GM18861 (cell line): ENCODE measurements at regions not wholly inside any gene's neighbourhood (a gene's known extent, or its start where the extent isn't known, plus 50 kb on each side); places are given as distances from the start of the nearest gene placed in this dataset.
"Not testable (repeated sequence)": the region's sequence is repeated elsewhere in the genome, so short reads cannot be mapped to it uniquely, and the experiment has no call there.

Source experiments
- ATAC-seq: cut with Tn5 transposase; IDR thresholded peaks from one replicate; pipeline ENCODE4 v1.9.1; 2021; ENCODE audit not compliant: unreplicated experiment

DNA sequence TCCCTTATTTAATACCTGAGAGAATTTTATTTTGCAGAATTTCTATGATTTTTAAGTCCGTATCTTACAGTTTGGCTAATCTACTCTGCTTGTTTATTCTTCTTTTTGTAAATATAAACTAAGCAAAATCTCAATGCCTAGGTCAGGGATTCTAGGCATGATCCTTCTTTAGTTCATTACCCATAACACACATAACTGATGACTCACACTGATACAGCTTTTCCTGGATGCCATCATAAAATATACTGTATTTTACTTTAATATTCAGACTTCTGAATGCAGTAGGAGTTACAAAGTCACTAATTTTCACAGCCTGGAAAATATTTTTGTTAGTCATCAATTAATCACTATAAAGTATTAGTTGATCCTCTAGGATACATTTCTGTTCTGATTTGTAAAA, 898.2 kb upstream of the RAG2 start:
- ATAC-seq: no peak

DNA sequence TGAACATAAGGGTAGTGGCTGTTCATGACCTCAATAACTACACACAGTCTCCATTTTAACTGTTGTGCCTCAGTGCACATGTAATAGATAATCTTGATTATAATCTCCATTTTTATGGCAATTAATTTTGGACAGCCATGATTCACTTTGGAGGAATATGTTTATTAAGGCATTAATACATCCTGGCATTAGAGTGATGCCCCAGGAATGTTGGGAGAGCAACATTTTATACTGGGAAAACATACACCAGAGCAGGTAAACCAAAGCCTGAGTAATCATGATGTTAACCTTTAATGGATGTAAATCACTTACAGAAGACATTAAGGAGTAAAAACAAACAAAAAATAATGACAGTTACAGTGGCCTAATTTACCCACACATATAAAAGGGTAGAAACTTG, 886.3 kb upstream of the RAG2 start:
- no peak for ATAC-seq

DNA sequence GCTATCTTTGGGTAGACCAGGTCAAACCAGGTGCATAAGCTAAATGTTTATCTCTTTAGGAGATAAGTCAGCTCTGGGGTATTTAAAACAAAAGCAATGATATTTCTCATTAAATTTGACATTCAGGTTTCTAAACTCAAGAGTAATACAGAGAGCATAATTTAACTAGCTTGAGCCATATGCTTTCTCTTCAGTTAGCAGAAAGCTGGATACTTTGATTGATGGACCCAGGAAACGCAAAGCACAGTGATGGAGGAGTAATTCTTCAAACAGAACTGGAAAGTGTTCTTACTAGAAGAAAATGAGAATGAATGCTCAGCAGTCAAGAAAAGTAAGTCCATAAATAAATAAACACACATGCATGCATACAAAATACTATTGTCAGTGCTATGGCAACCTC, 885.7 kb upstream of the RAG2 start:
- ATAC-seq: no peak

DNA sequence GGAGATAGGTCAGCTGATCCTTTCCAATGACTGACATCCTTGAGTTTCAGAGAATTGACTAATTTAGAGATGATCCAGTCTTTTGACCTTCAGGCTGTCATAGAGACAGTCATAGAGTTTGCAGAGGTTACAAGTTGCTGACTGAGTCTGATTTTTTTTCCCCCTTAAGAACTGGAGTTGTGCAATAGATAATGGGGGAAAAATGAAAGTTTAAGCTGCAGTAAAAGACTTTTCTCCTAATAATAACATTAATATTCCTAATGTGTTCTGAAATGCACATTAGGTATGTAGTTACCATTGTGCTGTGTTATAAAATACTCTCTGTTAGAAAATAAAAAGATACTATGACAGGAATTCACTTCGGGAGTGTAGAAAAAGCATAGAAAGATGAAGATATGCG, 876.9 kb upstream of the RAG2 start:
- no peak for ATAC-seq

DNA sequence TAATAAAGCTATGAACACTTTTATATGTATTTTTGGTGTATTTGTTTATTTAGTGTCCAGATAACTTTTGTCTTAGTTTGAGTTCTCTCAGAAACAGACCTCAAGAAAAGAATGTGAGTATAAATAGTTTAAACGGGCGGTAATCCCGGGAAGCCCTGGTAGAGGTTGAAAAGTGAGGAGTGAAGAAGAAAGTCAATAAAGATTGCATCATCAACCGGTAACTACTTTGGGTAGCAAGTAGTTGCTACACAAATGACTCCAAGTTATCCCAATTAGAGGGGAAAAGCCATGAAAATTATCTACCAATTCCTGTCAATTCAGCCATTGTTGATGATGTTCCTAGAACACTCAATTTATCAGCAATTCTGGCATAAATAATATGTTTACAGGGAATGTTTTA, 870.3 kb upstream of the RAG2 start:
- ATAC-seq: no peak

DNA sequence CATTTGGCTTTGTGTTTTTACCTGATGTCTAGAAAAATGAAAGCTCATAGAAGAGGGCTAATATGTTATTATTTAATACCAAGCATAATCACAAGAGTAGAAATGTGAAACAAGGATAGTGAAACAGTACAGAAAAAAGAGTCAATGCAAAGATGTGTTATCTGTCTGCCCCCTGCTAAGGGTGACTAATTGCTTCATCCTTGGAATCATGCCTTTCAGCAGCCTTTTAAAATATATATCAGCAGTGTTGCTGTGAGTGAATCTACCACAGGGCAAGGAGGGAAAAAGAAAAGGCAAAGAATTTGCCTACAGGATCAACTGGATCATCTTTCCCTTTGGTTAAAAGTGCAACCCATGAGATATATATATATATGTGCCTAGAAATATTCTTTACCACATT, 867.2 kb upstream of the RAG2 start:
- no peak for ATAC-seq

DNA sequence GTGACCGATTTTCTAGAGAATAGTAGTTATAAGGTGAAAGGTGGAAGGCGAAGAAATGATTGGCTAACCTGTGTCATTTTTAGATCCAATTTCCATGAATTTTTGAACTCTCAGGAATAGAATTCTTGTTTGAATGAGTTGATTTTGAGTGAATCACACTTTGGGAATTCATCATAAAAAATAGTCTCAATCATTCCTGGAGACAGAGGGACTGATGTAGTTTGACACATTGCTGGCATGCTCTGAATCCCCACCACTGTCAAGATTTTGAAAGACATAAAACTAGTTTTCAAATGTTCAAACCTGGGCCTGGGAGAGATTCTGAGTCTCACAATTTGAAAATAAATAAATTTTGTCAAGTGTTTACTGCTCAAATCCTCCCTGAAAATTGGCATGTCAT, 861.4 kb upstream of the RAG2 start:
- ATAC-seq: no peak

DNA sequence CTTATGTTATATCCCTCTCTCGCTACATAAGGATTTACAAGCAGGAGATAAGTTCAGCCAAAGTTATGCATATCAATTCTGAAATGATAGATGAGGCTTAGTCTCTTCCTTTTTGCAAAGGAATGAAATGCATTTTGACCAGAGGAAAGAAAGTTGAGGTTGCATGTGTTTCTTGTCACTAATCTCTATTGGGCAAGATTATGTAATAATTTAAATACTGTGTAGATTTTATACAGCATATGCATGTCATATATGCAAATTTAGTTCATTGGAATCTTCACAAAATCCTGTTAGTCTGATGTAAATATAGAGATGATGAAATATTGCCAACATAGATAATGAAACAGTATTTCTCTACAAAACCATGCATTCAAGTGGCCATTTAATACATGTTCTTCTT, 858.7 kb upstream of the RAG2 start:
- no peak for ATAC-seq

DNA sequence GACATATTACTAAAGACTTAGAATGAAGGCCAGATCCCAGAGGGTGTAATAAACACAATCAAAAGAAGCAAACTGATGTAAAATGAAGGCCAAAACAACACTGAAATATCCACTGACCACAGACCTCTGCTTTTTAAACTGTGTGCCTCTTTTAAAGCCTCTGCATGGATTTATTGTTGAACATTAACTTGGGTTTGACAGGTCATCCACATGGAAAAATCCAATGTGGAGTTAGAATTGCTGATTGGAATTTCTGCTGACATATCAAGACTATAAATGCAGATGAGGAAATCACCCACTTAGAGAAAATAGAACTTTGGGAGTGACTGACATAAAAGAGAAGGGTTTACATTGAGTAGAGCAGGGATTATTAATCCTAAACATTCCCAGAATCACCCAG, 853.9 kb upstream of the RAG2 start:
- ATAC-seq: no peak

DNA sequence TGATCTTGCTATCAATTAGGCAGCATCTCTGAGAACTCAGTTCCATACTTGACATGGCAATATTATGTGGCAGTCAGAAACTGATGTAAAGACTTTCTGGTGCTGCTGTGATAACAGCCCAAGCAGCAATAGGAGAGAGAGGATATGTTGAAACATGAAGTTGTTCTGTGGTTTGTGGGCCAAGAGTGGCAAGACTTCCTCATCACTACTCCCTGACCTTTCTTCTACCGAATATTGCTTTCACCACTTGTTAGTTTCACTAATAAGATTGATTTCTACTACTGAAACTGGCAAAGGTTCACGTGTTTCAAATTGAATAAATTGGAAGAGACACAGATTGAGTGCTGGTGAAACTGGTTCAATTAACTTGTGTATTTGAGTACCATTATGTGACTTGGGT, 852.6 kb upstream of the RAG2 start:
- no peak for ATAC-seq

DNA sequence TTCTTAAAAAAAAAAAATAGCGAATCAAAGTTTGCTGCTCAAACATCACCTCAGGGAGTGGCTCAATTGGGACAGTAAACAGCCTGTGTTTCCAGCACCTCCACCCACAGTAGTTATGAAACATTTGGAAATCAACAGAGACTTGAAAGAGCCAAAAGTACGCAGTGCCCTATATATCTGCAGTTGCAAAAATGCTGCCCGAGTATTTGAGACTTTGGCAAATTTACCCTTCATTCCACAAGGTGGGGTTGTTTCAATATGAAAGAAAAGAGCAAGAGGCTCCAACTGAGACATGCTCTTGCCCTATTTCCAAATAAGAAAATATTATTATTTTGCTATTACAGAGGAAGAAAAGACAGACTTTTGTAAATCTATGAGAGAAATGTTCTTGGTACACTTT, 851.1 kb upstream of the RAG2 start:
- ATAC-seq: no peak

DNA sequence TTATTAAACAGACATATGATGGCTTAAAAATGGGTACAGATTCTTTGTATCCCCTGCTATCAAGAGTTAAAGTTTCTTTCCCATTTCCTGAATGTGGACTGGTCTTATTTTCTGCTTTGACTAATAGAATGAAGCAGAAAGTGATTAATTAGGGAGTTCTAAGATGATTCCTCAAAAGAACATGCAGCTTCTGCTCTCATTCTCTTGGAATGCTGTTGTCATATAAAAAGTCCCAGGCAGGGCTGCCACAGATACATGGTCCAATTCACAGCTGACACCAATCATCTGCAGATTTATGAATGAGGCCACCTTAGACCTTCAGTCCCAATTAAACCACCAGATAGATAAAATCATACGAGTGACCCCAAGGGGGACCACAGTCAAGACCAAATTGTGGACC, 844.5 kb upstream of the RAG2 start:
- ATAC-seq: no peak

DNA sequence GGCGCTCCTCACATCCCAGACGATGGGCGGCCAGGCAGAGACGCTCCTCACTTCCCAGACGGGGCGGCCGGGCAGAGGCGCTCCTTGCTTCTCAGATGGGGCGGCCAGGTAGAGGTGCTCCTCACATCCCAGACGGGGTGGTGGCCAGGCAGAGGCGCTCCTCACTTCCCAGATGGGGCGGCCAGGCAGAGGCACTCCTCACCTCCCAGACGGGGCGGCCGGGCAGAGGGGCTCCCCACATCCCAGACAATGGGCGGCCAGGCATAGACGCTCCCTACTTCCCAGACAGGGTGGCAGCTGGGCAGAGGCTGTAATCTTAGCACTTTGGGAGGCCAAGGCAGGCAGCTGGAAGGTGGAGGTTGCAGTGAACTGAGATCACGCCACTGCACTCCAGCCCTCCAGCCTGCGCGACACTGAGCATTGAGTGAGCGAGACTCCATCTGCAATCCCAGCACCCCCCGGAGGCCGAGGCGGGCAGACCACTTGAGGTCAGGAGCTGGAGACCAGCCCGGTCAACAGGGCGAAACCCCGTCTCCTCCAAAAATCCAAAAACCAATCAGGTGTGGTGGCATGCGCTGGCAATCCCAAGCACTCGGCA, 833.7 kb upstream of the RAG2 start:
- not testable (repeated sequence) for ATAC-seq

DNA sequence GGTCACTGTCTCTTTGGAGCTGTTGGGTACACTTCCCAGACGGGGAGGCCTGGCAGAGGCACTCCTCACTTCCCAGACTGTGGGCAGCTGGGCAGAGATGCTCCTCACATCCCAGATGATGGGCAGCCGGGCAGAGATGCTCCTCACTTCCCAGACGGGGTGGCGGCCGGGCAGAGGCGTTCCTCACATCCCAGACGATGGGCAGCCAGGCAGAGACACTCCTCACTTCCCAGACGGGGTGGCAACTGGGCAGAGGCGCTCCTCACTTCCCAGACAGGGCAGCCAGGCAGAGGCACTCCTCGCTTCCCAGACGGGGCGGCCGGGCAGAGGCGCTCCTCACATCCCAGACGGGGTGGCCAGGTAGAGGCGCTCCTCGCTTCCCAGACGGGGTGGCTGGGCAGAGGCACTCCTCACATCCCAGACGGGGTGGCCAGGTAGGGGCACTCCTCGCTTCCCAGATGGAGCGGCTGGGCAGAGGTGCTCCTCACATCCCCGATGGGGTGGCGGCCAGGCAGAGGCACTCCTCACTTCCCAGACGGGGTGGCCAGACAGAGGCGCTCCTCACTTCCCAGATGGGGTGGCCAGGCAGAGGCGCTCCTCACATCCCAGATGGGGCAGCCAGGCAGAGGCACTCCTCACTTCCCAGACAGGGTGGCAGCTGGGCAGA, 833.1 kb upstream of the RAG2 start:
- ATAC-seq: not testable (repeated sequence)

DNA sequence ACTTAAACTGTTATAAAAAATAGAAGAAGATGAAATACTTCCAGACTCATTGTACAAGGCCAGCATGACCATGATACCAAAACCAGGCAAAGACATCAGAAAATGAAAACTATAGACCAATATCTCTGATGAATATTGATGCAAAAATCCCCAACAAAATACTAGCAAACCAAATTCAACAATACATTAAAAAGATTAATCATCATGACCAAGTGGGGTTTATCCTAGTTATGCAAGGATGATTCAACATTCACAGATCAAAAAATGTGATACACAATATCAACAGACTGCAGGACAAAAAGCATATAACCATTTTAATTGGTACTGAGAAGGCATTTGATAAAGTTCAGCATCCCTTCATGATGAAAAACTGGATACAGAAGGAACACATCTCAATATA, 824.5 kb upstream of the RAG2 start:
- ATAC-seq: no peak

DNA sequence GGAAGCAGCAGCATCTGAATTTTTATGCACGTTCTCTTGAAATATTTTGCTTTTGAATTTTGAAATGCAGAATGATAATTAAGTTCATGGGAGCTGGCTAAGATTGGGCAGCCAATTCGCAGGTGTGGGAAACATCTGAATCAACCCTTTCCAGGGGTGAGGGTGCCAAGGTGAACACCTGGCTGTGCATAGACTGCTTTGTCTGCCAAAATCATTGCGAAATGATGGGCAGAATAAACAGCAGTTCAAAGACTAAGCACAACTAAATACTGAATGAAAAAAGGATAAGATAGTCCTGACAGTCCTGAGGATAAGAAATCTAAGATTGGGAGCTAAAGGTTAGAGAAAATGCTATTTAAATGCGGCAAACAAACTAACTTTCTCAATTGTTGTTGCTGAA, 813.3 kb upstream of the RAG2 start:
- no peak for ATAC-seq

DNA sequence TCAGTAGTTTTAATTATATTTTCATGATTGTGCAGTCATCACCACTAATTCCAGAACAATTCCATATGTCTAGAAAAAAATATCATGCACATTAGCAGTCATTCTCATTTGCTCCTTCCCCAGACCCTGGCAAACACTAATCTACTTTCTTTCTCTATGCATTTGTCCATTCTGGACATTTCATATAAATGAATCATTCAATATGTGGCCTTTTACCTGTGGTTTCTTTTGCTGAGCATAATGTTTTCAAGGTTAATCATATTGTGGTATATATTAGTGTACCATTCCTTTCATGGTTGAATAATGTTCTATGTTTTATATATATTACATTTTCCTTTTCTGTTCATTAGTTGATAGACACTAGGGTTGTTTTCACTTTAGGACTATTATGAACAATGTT, 811.1 kb upstream of the RAG2 start:
- no peak for ATAC-seq

DNA sequence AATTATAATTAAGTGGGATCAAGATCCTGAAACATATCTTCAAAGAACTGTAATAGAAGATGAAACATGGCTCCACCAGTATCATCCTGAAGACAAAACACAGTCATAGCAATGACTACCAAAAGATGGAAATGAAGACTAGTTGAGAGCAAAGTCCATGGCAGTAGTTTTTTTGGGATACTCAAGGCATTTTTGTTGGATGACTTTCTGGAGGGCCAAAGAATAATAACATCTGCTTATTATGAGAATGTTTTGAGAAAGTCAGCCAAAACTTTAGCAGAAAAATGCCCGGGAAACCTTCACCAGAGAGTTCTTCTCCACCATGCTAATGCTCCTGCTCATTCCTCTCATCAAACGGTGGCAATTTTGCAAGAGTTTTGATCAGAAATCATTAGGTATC, 809.4 kb upstream of the RAG2 start:
- ATAC-seq: no peak

DNA sequence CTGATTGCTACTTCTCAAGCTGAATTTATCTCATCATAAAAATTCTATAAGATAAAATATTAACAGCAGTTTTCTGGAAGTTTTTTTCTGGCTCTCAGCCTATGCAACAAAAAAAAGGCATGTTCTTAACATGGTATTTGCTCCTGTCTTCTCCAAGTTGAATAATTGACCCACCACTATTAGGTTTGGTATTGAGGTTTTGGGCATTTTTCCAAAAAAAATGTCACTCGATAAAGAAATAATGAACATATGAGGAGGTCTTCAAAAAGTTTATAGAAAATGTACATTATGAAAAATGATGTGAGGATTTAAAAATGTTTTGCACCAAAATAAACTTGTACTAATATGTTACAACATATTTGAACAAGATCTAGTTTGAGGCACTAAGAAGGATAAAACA, 808.6 kb upstream of the RAG2 start:
- no peak for ATAC-seq

DNA sequence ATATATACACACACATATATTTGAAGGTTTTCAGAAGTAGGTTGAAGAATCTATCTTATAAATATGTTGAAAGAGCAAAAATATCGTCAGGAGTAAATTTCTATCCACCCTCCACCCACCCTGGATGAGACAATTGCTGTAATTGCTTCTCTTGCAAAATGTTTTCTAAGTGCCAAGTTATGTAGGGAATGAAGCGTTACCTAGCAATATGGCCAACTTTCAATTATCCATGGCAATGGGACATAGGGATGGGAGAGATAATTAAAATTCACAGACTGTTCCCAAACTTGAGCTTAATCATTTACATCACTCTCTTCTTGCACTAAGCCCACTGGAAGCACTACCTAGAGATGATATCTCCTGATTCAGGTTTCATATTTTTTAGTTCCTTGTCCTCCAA, 806.2 kb upstream of the RAG2 start:
- ATAC-seq: no peak

DNA sequence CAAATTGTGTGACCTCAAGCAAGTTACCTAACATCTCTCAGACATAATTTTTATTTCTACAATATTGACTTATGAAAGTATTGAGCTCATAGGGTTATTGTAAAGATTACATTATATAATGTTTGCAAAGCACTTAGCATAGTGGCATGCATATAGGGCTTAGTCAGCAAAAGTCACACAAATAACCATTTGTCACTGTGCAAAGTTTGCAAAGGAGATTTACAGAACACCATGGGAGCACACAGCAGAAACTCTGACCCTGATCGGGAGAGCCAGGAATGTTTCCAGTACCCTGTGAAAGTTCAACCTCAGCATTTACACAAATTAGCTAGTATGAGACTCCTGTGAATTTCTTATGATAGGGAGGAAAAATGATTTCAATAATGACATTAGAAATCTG, 804.6 kb upstream of the RAG2 start:
- no peak for ATAC-seq

DNA sequence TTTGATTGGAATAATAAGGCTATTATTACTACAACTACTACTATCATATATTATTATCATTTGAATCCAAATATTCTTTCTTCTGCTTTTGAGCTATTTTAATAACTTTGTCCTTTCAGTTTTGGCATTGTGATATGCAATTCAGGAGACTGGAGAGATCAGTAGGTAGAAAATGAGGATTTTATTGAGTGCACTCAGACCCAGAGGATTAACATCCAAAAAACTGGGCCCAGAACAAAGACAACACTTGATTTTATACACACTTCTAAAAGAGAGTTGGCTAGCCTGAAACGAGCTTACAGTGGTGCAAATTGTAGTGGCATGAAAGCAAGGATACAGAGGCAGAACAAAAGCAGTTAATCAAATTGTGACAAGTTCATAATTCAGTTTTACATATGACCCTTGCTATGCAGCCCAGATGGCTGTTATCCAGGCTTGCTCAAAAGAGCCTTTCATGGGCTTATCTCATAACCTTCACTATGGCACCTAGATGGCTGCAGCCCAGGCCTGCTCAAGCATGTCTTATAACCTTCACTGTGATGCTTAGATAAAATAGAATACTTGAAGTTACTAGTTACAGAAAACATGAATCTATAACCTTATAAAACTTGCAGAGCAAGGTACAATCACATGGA, 796.3 kb upstream of the RAG2 start:
- ATAC-seq: no peak

DNA sequence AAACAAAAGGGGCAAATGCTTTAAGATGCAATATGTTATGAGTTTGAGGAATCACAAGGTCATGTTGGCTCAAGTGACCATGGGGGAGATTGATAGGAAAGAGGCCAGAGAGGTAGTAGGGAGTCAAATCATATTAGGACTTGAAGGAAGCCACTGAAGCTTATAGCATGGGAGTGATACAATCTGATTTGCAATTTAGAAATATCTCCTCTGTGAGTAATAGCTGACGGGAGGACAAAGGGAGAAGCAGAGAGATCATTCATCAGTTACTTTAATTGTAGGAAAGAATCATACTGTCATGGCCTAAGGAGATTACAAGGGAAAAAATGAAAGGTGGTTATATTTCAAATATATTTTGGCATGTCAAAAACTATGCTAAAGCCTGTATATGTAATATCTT, 793.6 kb upstream of the RAG2 start:
- no peak for ATAC-seq
